Hippocampal formation (tissue), 2 donors: ENCODE measurements at regions not wholly inside any gene's neighbourhood (a gene's known extent, or its start where the extent isn't known, plus 50 kb on each side); places are given as distances from the start of the nearest gene placed in this dataset.
"Not testable (repeated sequence)": the region's sequence is repeated elsewhere in the genome, so short reads cannot be mapped to it uniquely, and the experiment has no call there.

Source experiments
- DNase-seq, 2 donors: peaks; one replicate each; lab custom pipeline; 2025; lab: John Stamatoyannopoulos, UW

DNA sequence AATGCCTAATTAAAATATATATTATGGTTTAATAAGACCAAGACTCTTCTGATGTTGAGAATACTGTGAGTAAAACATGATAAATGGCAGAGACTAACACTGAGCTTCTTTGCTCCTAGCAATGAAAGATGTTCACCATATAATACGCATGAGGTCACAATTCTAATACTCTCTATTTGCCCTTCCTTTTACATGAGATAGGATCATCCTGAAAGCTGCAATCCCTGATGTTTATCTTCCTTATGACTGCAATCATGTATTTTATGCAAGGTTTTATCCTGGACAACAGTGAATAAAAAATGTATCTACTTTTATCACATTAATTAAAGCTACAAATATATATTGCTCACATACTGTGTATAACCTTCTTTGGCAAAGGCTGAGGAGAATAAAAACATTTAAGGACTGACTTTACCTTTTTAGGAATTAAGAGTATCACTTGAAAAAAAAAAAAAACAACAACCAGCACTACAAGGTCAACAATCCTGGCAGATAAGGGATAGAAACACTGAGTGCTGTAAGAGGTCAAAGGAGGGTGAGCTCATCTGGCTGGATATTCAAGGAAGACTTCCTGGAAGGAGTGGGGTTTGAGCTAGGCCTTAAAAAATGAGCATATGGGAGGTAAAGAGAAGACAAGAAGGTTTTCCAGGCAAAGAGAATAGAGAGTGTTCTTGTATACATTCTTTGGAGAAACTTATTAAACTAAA is 99.9 kb downstream of the AREG start:
- DNase-seq: no peak

DNA sequence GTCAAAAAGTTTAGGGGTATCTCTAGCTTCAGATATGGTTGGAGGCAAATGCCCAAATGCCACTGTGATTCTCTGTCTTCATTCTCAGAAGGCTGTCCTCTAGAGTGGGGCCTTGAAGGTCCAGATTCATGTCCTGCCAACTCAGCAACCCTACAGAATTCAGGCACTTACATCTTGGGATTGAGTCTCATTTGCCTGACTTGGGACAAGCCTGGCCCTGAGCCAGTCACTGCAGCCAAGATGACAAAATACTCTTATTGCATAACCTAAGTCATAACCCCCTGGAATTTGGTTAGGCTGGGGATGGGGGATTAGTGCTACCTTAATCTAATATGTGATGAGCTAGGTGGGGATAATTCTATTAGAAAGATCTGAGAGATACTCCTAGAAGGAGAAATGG is 100.5 kb downstream of the AREG start:
- no peak for DNase-seq

- DNase-seq: no peak
These were observed 101.1 kb downstream of the AREG start for GRCh38 chr4:74546057-74546456.

GRCh38 chr4:74547042-74547441 is 102.1 kb downstream of the AREG start:
- no peak for DNase-seq

- no peak for DNase-seq
These were observed 103.6 kb downstream of the AREG start for GRCh38 chr4:74548561-74548960.

DNA sequence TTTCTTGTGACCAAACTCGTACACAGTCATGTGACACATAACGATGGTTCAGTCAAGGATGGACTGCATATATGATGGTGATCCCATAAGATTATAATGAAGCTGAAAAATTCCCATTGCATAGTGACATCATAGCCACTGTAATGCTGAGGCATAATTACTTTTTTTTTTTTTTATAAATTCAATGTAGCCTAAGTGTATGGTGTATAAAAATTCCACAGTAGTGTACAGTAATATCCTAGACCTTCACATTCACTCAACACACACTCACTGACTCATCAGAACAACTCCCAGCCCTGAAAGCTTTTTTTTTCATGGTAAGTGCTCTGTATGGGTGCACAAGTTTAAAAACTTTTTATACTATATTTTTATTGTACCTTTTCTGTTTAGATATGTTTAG is 105.0 kb downstream of the AREG start:
- no peak for DNase-seq

GRCh38 chr4:74555231-74555630 is 110.3 kb downstream of the AREG start:
- DNase-seq: no peak

DNA sequence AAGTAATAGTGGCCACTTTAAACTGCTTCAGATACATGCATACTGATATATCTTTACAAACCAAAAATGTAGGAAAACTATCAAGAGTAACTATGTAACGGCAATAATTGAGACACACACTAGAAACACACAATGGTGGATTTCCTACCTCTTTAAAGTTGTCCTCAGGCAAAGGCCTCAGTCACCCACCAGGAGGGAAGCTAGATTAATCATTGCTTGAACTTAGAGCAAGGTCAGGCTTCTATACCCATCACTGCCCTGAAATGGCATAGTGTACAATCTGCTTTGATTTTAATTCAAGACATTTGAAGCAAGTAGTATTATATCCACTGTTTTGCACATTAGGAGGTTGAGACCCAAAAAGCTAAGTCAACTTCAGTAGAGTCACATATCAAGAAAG is 110.9 kb downstream of the AREG start:
- no peak for DNase-seq

DNA sequence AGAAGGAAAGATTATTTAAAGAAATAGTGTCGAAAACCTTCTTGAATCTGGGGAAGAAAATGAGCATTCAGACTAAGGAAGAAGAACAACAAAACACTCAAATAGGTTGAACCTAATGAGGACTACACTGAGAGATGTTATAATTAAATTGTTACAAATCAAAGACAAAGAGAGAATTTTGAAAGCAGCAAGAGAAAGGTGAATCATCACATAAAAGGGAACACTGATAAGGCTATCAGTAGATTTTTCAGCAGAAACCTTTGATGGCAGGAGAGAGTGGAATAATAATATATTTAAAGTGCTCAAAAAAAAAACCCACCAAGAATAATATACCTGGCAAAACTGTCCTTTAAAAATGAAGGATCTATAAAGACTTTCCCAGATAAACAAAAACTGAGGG is 114.9 kb downstream of the AREG start:
- DNase-seq: no peak

GRCh38 chr4:74567981-74568380 is 123.0 kb downstream of the AREG start:
- no peak for DNase-seq

DNA sequence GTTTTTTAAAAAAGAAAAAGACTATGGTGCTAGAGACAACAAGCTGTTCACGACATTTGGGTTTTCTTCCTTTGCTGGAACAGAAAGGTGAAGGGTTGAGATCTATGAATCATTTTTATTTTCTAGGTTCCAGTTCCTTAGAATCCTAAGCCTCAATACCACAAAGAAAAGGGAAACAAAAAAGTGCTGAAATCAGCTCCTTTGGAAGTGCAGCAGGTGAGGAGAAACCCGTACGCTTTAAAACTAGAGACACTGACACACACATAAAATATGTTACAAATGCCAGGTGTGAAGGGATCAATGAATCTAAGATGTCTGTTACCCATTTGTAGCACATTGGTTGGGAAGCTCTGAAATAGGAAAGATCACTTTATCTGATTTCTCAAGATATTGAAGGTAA is 125.2 kb downstream of the AREG start:
- DNase-seq: no peak

GRCh38 chr4:74578329-74578728 is 133.4 kb downstream of the AREG start:
- DNase-seq: no peak

GRCh38 chr4:74578865-74579264 is 133.9 kb downstream of the AREG start:
- DNase-seq: not testable (repeated sequence)

DNA sequence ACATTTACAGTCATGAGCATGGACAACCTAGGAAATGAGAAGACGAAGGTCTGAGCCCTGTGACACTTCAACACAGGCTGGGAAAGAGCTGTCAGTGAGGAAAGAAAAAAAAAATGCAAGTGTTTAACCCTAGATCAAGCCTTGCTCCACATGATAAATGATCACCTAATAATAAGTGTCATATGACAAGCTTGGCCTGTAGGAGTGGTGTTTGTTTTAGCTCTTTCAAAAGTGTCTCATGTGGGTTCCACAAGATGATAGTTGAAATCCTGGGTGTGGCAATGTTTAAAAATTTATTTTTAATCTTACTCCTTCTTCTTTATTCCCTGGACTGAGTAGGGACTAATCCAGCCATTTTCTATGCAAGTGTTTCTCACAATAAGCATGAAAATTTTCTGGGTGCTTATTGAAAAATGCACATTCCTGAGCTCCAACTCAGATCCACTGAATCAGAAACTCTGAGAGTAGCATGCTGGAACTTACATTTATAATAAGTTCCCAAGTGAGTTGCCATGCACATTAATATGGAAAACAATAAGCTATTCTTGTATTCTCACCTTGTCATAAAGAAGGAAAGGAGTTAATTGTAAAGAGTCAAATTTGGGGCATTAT is 138.3 kb downstream of the AREG start:
- no peak for DNase-seq

GRCh38 chr4:74583757-74584156 is 138.8 kb downstream of the AREG start:
- DNase-seq: no peak

GRCh38 chr4:74588350-74588749 is 143.4 kb downstream of the AREG start:
- DNase-seq: no peak

GRCh38 chr4:74590476-74590875 is 145.5 kb downstream of the AREG start:
- no peak for DNase-seq

DNA sequence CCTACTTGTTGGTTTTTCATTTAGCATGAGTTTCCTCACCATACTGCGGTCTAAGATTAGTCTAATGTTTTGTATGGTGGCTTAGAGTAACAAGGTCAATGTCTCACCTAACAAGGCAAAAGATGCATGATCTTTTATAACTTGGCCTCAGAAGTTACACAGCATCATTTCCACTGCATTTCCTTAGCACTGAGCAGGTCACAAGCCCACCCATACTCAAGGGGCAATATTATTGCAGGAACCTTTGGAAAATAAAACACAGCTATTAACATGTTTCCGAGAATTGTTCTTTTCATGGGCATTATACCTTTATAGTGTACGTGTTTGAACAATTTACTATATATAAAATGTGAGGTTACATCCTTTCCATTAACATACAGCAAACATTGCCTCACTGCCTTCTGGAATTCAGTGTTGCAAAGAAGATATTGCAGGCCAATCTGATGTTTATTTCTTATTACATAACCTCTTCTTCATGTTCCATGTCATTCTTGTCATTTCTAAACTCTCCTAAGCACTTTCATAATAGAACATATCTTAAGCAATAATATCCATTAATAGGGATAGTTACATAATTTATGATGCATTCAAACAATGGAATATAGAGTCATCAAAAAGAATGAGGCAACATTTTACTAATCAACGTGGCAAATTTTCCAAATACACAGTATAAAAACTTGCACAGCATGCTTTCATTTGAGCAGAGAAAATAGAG is 153.8 kb downstream of the AREG start:
- no peak for DNase-seq

GRCh38 chr4:74603186-74603585 is 158.2 kb downstream of the AREG start:
- DNase-seq: no peak

DNA sequence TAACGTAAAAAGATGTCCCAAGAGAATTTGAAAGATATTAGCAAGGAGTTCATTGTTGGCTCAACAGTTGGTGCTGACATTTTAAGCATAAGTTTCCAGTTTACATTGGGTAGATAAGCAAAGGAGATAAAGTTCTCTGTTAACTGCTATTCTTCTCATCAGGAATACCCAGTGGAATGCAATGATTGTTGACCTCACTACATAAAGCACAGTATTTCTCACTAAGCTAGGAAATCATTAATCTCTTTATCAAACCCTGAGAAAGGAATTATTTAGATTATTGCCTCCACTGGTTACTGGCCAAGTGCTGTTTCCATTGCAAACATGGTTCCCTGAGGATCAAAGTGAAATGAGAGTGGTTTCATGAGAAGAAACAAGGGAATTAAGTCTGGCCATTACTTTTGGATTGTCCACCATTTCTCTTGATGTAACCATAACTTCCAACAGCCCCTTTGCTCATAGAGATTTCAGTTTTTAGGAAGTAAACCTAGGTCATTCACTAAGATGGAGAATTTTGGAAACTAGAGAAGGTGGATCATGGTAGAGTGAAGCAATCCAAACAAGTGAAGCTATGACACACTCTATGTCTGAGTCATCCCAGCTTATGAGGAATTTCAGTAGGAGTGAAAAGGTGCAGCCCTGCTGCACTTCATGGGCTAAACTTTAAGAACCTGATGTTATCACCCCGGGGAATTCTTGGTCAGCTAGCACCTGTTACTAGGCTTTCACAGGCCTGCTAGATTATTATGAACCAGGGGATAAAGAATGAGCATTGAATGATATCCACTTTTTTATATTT is 163.4 kb downstream of the AREG start:
- DNase-seq: no peak

DNA sequence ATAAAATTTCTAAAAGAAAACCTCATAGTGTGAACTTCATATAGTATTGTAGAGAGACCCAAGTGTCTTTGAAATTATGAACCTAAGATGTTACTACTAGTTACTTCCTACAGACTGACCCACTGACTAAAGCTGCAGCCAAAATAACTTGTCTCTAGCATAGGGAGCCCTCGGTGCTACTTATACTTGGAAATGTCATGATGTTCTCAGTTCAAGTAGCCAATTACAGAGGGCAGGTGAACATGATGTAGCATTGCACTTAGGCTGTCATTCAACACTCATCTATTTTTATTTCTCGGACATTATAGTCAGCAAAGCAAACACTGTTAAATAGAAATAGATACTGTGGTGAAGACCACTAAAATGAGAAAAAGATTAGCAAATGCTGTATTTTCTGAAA is 165.6 kb downstream of the AREG start:
- no peak for DNase-seq

DNA sequence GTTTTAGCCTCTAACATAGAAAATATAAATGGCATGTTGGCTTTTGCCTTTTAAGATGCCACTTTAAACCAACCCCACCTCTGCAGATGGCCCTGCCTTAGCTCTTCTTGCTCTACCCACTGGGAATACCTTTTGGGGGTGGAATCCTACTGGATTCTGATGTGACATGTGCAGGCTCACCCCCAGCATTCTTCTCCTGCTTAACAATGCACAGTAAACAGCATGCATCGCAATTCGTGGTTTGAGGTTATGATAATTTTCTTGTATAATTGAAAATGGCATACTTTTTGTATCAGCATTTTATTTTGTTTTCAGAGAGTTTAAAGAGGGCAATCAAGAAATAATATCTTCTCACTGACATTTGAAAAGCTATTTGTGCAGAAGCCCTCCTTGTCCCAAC is 167.9 kb downstream of the AREG start:
- no peak for DNase-seq

GRCh38 chr4:74613266-74613665 is 168.3 kb downstream of the AREG start:
- no peak for DNase-seq
